HL-60 (cell line): ENCODE measurements at regions not wholly inside any gene's neighbourhood (a gene's known extent, or its start where the extent isn't known, plus 50 kb on each side); places are given as distances from the start of the nearest gene placed in this dataset.

ENCODE experiments used
- CTCF ChIP-seq: IDR thresholded peaks from one replicate; pipeline ENCODE4 v1.5.1; 2011; ENCODE audit warnings: low read length, control low read depth, inconsistent platforms; ENCODE audit not compliant: insufficient read depth
- GABPA ChIP-seq: IDR thresholded peaks from 2 replicates; pipeline ENCODE4 v1.6.1; 2012; ENCODE audit warnings: low read depth
- POLR2AphosphoS5 ChIP-seq: IDR thresholded peaks from 2 replicates; pipeline ENCODE4 v1.6.1; 2012; ENCODE audit warnings: low read depth

- TF ChIP-seq POLR2AphosphoS5, result no peak
- TF ChIP-seq GABPA, result no peak
- no peak for TF ChIP-seq CTCF
Observed at GRCh38 chr1:209511169-209511568, 72.3 kb upstream of the CAMK1G start.
